ENCODE measurements at regions not wholly inside any gene's neighbourhood (a gene's known extent, or its start where the extent isn't known, plus 50 kb on each side); places are given as distances from the start of the nearest gene placed in this dataset.
"Not testable (repeated sequence)": the region's sequence is repeated elsewhere in the genome, so short reads cannot be mapped to it uniquely, and the experiment has no call there.

GRCh38 chr4:153873741-153874140 lies 84.9 kb upstream of the SFRP2 start:
- Histone ChIP-seq H3K4me3 (ENCODE audit: low read length) (no peak overlapping the region), H3K36me3 (ENCODE audit: insufficient read depth, low read depth, low read length) (no peaks in the 10 kb centered on the region), H3K27ac (ENCODE audit: low read length) (no peak overlapping the region), H3K27me3 (ENCODE audit: insufficient read depth, low read length) (no peaks in the 10 kb centered on the region), H3K9ac (ENCODE audit: low read depth, low read length) (no peak overlapping the region), H3K4me1 (ENCODE audit: insufficient read depth, low read length) (no peaks in the 10 kb centered on the region), H3K9me3 (ENCODE audit: insufficient read depth, low read depth, low read length) (peaks cover 9% of the 10 kb centered on the region; the same call in 1 of the 2 replicates)

- H3K36me3 ChIP-seq (ENCODE audit: insufficient read depth, low read depth, low read length); H3K4me3 ChIP-seq (ENCODE audit: low read length); H3K27me3 ChIP-seq (ENCODE audit: insufficient read depth, low read length); H3K27ac ChIP-seq (ENCODE audit: low read length); H3K9ac ChIP-seq (ENCODE audit: low read depth, low read length); H3K4me1 ChIP-seq (ENCODE audit: insufficient read depth, low read length): not testable (repeated sequence)
- H3K9me3 ChIP-seq (ENCODE audit: insufficient read depth, low read depth, low read length): peaks cover 50% of the 10 kb centered on the region
These were observed 77.9 kb upstream of the SFRP2 start for GRCh38 chr4:153866766-153867165.

GRCh38 chr4:153852501-153852900 lies 63.6 kb upstream of the SFRP2 start:
- Histone ChIP-seq H3K9ac (ENCODE audit: low read depth, low read length) (no peak overlapping the region), H3K4me3 (ENCODE audit: low read length) (no peak overlapping the region), H3K27ac (ENCODE audit: low read length) (no peak overlapping the region), H3K36me3 (ENCODE audit: insufficient read depth, low read depth, low read length) (no peaks in the 10 kb centered on the region), H3K4me1 (ENCODE audit: insufficient read depth, low read length) (no peaks in the 10 kb centered on the region), H3K9me3 (ENCODE audit: insufficient read depth, low read depth, low read length) (no peaks in the 10 kb centered on the region), H3K27me3 (ENCODE audit: insufficient read depth, low read length) (no peaks in the 10 kb centered on the region)

GRCh38 chr4:153850533-153851280 lies 61.8 kb upstream of the SFRP2 start:
- Histone ChIP-seq H3K4me3 (ENCODE audit: low read length) (no peak overlapping the region), H3K27me3 (ENCODE audit: insufficient read depth, low read length) (no peaks in the 10 kb centered on the region), H3K36me3 (ENCODE audit: insufficient read depth, low read depth, low read length) (no peaks in the 10 kb centered on the region), H3K9ac (ENCODE audit: low read depth, low read length) (no peak overlapping the region), H3K4me1 (ENCODE audit: insufficient read depth, low read length) (no peaks in the 10 kb centered on the region), H3K9me3 (ENCODE audit: insufficient read depth, low read depth, low read length) (no peaks in the 10 kb centered on the region), H3K27ac (ENCODE audit: low read length) (no peak overlapping the region)

GRCh38 chr4:153844144-153844543 lies 55.3 kb upstream of the SFRP2 start:
- Histone ChIP-seq H3K27ac (ENCODE audit: low read length) (no peak overlapping the region), H3K9ac (ENCODE audit: low read depth, low read length) (no peak overlapping the region), H3K4me1 (ENCODE audit: insufficient read depth, low read length) (no peaks in the 10 kb centered on the region), H3K36me3 (ENCODE audit: insufficient read depth, low read depth, low read length) (no peaks in the 10 kb centered on the region), H3K4me3 (ENCODE audit: low read length) (no peak overlapping the region), H3K27me3 (ENCODE audit: insufficient read depth, low read length) (no peaks in the 10 kb centered on the region), H3K9me3 (ENCODE audit: insufficient read depth, low read depth, low read length) (no peaks in the 10 kb centered on the region)
